ENCODE measurements at regions not wholly inside any gene's neighbourhood (a gene's known extent, or its start where the extent isn't known, plus 50 kb on each side); places are given as distances from the start of the nearest gene placed in this dataset.

- no peaks in the 10 kb centered on the region for H3K9me3 Mint-ChIP-seq
- H3K27me3 Mint-ChIP-seq, result peaks cover 19% of the 10 kb centered on the region
- no peak overlapping the region for H3K4me3 Mint-ChIP-seq
- no peaks in the 10 kb centered on the region for H3K4me1 Mint-ChIP-seq (ENCODE audit: low read depth)
- H3K27ac Mint-ChIP-seq, result no peak overlapping the region
- no peaks in the 10 kb centered on the region for H3K36me3 Mint-ChIP-seq (ENCODE audit: low read depth)
- ATAC-seq (no peak), DNase-seq (no peak)
- POLR2A ChIA-PET, result no interaction called here
- CTCF ChIA-PET, result interaction anchor here (1.4 kb wide), 1 partner anchor 10 kb away, joined by 3 read pairs; no protein-coding TSS in a partner anchor
- intact Hi-C loops (cut with micrococcal nuclease), result no loop called here
- TF ChIP-seq CTCF (IDR thresholded peaks at IDR 0.05), result no peak
These were observed 97.6 kb upstream of the DIO3 start for GRCh38 chr14:101463566-101464171.

GRCh38 chr14:101464310-101464983 is 96.8 kb upstream of the DIO3 start:
- Mint-ChIP-seq H3K9me3 (no peaks in the 10 kb centered on the region), H3K27ac (no peak overlapping the region), H3K4me1 (ENCODE audit: low read depth) (no peaks in the 10 kb centered on the region), H3K36me3 (ENCODE audit: low read depth) (no peaks in the 10 kb centered on the region), H3K27me3 (peaks cover 17% of the 10 kb centered on the region), H3K4me3 (no peak overlapping the region)
- ChIA-PET POLR2A (no interaction called here), CTCF (interaction anchor here (1.4 kb wide), 1 partner anchor 11 kb away, joined by 3 read pairs; no protein-coding TSS in a partner anchor)
- ATAC-seq, result no peak
- no peak for DNase-seq
- TF ChIP-seq CTCF (IDR thresholded peaks at IDR 0.05), result no peak
- intact Hi-C loops (cut with micrococcal nuclease), result no loop called here

- H3K27me3 Mint-ChIP-seq, result peaks cover 14% of the 10 kb centered on the region
- H3K4me1 Mint-ChIP-seq (ENCODE audit: low read depth), result no peaks in the 10 kb centered on the region
- POLR2A ChIA-PET, result no interaction called here
- no peak for ATAC-seq
- no peaks in the 10 kb centered on the region for H3K36me3 Mint-ChIP-seq (ENCODE audit: low read depth)
- TF ChIP-seq CTCF (IDR thresholded peaks at IDR 0.05), result no peak
- no peak overlapping the region for H3K27ac Mint-ChIP-seq
- CTCF ChIA-PET, result interaction anchor here (1.4 kb wide), 1 partner anchor 12 kb away, joined by 3 read pairs; no protein-coding TSS in a partner anchor
- H3K4me3 Mint-ChIP-seq, result no peak overlapping the region
- no peak for DNase-seq
- no peaks in the 10 kb centered on the region for H3K9me3 Mint-ChIP-seq
- intact Hi-C loops (cut with micrococcal nuclease), result no loop called here
These were observed 96.1 kb upstream of the DIO3 start for GRCh38 chr14:101464984-101465794.

- no peak for ATAC-seq
- no peaks in the 10 kb centered on the region for H3K4me1 Mint-ChIP-seq (ENCODE audit: low read depth)
- H3K27ac Mint-ChIP-seq, result no peak overlapping the region
- peaks cover 7% of the 10 kb centered on the region for H3K27me3 Mint-ChIP-seq
- H3K9me3 Mint-ChIP-seq, result no peaks in the 10 kb centered on the region
- no peak for TF ChIP-seq CTCF (IDR thresholded peaks at IDR 0.05)
- ChIA-PET CTCF (no interaction called here), POLR2A (no interaction called here)
- no peak for DNase-seq
- intact Hi-C loops (cut with micrococcal nuclease), result no loop called here
- no peaks in the 10 kb centered on the region for H3K36me3 Mint-ChIP-seq (ENCODE audit: low read depth)
- H3K4me3 Mint-ChIP-seq, result no peak overlapping the region
These were observed 95.4 kb upstream of the DIO3 start for GRCh38 chr14:101465795-101466448.
